Stimulated activated CD4-positive, alpha-beta T cell treated with anti-CD3 and anti-CD28 coated beads, Interleukin-1b, Interleukin-23, amount 100 ng/mL, for 24 hours (primary cell): ENCODE measurements at regions not wholly inside any gene's neighbourhood (a gene's known extent, or its start where the extent isn't known, plus 50 kb on each side); places are given as distances from the start of the nearest gene placed in this dataset.
"Not testable (repeated sequence)": the region's sequence is repeated elsewhere in the genome, so short reads cannot be mapped to it uniquely, and the experiment has no call there.

Source experiments
- DNase-seq, 4 experiments: peaks; one replicate each; pipeline ENCODE4 v3.0.0-alpha.2; 2020; ENCODE audit warnings: low read depth in 4 of 4, low spot score in 1 of 4

DNA sequence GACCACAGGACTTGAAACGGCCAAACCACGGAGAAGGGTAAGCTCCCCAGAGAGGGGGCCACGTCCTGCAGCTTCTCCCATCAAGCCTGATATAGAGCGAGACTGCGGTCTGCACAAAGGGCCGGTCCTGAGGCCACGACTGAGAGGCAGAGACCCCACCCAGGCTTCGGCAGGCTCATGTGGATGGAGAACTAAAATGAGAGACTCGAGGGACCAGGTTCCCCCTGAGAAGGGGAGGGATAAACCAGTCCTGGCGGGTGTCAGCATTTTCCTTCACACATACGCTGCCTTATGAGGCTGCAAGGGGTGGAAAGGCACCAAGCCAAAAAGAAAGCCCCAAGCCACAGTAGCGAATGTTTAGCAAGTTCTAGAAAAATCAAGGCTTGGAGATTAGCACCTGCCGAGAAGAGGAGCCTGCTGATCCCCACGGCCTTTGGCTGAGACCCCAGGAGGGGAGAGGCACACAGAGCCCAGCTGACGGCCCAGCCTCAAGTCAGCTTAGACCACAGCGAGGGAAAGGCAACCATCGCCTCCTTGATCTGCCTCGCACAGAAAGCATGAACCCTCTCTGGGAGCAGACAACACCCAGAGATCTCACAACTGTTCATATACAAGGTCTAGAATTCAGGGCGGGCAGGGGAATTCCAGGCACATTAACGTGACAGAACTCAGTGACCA lies 92.6 kb upstream of the RNF32 start:
- DNase-seq, result no peak

DNA sequence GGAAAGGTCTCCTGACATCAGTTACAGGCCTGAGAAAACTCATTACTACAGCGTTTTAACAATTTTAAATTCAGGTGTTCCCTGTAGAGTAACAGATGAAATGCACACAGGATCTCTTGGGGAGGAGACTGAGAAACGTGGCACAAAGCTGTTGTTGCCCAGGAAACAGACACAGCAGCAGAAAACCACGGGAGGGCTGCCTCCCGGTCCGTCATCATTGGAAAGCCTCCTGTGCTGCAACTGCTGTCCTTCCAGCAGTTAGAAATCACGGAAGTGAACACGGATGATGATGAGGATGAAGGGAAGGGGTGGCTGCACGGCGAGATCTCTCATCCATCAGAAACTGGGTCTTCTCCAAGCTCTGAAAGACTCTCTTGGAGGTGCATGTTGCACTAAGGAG lies 94.6 kb upstream of the RNF32 start:
- DNase-seq, result no peak

DNA sequence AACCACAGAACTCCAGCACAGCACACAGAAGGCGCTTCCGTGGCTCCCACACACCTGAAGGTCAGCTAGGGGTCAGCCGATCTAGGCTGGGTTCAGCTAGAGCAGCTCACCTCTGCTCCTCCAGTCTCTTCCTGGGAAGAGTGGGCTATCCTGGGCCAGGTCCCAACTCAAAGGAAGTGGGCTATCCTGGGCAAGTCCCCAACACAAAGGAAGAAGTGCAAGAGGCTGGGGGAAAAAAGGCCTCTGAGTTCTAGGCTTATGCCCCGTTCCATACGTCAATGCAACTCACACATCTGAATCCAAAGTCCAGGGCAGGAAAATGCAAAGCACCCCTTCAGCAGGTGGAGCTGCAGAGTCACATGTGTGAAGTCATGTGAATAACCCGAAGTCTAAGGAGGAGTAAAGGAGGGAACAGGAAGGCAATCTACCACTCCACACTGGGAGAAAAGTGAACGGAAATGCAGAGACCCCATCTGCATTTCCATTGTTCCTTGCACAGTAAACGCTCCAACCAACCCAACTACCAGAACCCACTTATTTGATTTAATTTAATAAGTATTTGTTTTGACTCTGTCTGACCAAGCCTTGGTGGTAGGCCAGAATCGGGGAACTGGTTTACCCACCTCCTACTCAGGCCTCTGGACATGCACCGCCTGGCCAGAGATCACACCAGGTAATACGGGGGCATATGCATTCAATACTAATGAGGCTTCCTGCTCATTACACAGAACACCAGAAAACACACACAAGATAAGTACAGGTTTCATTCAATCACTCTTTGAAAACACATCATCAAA lies 95.5 kb upstream of the RNF32 start:
- DNase-seq, result no peak

DNA sequence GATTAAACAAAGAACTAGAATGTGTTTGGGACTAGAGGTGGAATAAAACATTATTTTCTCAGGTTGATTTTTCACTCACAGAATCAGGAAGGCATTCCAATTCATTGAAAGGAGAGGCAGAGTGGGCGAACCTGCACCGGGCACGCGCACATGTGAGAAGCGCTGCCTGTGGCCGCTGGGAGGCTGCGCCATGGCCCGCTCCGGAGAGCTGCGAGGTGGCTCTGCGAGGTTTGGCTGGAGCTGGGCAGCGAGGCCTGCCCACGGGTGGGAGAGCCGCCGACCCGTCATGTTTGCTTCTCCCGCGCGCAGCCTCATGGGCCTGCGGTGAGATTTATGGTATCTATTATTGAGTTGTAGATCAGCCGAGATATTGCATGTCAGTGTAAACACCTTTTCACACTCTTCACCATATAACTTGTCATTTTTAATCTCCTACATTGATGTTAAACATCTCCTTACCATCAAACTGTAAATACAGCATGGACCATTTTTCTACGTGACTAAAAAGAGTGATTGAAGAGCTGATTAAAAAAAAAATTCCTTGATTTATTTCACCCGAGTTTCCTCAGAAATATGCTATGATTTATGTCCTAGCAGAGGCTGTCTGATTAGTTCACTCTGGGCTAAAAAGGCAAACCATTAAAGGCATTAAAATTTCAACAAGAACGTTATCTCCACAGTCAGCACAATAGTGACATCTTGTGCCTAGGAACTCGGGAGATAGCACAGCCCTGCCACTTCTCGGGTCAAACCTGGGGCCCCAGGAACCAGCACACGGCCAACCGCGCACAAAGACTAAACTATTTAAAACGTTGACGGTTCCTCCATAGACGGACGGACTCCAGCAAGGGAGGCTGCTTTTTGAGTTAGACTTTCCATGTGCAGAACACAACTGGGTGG lies 96.6 kb upstream of the RNF32 start:
- no peak for DNase-seq

DNA sequence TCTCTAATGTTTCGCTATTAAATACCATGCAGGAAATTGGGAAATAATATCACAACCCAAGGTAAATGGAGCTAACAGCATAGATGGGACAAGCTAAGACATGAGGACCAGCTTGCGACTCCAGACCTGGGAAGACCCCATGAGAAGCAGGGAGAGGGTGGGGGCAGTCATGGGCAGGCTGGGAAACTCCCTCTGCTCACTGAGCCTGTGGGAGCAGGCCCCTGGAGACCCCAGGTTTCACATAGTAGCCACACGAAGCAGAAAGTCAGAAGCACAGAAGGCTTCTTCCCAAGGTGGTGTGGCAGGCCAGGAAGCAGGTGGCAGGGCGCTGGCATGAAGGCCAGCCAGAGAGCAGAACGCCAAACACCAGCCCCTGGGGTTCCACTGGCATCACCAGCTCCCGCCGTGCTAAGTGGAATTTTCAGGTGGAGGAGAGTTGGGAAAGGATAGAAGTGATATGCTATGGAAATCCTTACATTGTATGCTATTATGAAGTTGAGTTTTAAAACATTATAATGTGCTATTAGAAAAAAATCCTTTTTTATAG lies 99.9 kb upstream of the RNF32 start:
- DNase-seq, result no peak

DNA sequence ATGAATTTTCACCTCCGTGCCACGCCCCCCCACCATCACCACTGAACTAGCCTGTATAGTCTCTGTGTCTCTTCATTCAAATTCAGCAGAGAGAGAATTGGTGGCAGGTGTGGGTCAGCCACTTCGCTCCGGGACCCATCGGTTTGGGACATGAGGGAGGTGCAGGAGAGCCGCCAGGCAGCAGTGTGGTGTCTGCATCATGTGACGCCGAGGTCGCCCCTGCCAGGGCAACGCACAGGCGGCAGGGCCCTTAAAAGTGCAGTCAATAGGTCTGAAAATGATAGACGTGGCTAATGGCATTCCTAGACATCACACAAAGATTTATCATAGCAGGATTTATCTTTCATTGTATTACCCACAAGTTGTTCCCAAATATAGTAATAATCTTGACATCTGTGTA lies 100.6 kb upstream of the RNF32 start:
- DNase-seq, result no peak

DNA sequence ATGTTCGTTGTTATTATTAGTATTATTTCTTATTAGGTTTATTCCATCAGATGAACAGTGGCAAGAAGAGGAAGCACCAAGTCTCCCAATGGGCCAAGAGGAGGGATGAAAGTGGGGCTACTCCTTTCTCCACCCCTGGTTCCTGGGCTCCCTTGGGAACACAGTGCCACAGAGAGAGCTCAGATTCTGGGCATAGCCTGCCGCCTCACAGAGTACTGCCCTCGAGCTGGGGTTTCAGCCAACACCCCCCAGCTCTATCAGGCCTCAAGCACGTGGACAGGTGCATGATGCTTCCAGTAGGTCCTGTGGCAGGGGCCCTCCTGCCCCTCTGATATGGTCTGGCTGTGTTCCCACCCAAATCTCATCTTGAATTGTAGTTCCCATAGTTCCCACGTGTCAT lies 103.6 kb upstream of the RNF32 start:
- DNase-seq, result no peak

DNA sequence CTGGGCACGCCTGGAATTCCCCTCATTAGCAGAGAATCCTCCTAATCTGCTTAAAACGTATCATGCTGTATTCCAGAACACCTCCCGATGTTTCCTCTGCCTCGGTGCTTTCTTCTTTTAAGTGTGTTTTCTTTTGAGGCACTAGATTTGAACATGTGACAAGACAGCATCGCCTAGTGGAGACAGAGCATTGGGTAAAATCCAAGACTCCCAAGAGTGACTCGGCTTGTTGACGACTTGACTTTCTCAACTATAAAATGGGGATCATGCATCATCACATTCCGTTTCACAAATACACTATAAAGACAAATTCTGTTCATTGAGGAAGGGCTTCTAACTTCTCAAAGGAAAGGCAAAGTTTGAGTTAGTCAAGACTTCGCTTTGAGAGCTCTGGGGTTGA lies 105.6 kb upstream of the RNF32 start:
- DNase-seq, result no peak

DNA sequence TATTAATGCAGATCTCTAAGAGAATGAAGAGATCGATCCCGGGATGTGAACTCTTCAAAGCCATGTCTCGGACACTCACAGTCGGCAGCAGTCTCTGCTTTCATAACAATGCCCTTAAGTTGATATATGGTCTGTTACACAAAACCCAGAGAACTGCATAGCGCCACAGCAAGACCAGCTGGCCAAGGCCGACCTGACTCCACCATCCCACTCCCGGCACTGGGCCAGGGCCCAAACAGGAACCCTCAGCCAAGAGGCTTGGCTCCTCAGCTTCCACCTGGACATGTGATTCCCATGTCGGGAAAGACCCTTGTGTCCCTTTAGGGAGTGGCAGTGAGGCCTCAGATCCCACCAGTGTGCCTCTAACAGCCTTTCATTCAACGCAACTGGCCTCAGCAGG lies 106.6 kb upstream of the RNF32 start:
- DNase-seq, result no peak

DNA sequence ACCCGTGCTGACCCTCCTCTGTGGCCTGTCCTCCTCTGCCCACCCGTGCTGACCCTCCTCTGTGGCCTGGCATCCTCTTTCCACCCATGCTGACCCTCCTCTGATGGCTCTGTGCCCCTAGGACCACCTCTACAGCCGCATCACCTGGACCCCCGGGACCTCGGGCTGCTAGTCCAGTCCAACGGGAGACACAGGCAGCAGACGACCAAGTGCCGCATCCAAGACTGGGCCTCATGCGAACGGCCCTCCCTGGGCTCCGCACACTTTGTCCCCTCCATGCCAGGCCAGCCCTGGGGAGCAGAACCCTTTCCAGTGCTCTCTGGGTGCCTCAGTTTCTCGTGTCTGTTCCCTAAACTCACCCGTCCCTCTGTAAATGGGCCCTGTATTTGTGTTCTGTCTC lies 107.2 kb upstream of the RNF32 start:
- DNase-seq, result no peak

DNA sequence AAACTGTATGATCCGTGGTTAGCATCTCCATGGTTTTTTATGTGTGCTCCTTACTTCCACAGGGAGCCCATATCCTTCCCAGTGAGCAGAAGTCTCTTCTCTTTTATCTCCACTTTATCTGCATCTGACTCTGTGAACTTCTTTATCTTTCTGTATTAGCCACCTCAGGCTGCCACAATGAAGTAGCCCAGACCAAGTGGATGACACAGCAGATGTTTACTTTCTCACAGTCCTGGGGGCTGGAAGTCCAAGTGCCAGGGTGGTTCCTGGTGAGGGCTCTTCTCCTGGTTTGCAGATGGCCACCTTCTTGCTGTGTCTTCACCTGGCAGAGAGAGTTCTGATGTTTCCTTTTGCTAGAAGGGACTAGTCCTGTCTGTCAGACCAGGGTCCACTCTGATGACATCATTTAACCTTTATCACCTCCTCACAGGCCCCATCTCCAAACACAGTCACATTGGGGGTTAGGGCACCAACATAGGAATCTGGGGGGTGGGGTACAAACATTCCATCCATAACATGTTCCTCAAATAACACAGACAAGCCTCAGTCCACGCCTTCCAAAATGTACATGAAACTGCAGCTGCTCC lies 108.5 kb upstream of the RNF32 start:
- DNase-seq, result no peak

DNA sequence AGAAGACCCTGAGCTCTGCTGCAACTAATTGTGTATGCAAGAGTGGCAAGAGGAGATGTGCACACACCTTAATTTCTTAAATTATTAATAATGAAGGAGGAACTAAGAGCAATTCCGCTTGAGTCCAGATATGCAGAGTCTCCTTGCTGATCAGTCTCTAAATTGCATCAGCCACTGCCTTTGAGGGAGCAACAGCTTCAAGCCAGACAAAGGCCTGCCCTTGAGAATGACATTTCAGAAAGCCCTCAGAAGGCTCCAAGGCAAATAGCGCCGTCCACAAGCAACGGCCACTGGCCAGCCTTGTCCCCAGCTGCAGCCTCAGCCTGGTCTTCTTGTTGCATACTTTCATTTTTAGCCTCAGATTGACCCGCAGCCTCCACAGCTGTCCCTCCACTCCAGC lies 110.6 kb upstream of the RNF32 start:
- no peak for DNase-seq

DNA sequence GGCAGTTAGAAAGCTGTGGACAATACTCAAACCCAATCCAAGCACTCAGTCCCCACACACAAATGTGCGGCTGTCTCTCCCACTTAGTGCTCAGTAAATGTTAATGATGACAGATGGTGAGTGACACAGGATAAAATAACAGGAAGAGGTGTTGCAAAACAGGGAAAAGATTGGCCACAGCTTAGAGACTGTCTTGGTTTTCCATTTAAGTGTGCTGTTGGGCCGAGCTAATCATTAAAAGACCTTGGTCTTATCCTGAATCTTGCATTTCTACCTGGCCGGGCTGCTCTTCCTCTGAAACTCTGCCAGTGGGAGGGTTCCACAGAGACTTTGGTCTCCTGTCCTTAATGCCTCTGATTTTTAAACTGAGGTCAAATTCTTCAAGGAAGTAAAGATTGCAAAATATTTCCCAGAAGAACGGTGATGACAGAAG lies 113.1 kb upstream of the RNF32 start:
- DNase-seq, result no peak

DNA sequence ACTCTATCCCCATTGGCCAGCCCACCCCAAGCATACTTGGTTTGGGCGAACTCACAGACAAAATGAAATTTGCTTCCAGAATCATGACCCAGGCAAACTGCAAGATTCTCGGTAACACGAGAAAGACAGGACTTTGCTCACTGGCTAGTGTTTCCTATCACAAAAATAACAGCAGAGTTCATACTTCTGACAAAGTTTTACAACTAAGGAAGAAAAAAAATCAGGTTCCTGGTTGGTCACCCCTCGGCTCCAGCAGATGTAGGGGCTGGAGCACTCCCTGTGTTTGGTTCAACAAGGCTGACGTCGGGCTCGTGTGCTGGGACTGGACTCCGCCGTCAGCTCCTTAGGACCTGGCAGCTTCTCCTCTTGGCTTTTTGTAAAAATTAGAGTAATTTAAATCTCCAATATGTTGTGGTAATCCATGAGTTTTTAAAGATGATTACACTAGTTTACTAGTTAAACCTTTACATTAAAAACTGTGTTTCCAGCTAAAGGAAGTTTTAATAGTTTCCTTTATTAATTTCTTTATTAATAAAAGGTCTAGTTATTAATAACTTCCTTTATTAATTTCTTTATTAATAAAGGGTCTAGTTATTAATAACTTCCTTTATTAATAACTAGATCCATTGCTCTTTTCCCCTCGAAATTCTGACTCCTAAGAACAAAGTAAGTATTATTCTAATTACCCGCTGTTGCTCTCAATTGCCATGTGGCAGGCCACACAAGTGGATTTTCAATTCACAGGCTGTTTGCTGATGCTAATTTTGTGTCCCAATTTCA lies 115.6 kb upstream of the RNF32 start:
- DNase-seq, result no peak

DNA sequence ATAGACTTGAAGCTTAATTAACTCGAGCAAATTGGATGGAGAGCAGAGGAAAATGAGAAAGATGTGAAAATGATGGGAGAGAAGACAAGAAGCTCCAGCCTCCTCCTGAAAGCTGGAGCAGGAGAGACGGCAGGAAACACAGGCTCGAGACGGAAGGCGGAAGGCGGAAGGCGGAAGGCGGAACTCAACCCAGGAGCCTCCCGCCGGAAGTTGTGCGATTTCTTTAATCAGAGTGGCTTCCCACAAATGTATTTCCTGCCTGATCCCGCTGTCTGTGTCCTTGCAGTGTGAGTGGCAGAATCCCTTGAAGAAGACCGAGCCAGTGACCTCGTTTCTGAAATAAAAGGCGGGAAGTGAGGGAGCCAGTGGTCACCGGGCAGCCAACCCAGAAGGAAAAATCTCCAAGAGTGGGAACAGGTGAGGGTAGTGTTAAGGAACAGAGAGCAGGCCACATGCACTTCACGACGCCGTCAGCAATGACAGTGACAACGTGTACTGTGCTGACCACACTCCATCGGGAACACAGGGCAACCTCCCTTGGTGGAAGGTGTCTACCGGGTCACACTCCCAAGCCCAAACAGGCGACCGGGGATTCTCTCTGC lies 117.0 kb upstream of the RNF32 start:
- no peak for DNase-seq

DNA sequence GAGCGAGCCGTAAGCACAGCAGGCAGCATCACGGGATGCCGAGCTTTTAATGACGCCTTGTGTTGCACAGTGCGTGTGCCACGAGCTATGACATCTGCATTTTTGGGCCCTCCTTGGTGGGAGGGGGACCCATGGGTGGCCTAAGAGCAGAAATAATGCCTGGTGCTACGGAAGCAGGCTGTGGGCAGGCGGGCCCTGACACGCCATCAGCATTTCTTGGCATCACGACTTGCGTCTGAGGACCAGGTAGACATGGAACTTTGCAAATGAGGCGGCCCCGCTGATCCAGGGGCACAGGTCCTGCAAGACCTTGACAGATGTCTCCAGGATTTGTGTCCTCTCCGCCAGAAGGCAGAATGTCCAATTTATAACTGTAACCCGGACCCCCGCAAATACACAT lies 117.8 kb upstream of the RNF32 start:
- no peak for DNase-seq

DNA sequence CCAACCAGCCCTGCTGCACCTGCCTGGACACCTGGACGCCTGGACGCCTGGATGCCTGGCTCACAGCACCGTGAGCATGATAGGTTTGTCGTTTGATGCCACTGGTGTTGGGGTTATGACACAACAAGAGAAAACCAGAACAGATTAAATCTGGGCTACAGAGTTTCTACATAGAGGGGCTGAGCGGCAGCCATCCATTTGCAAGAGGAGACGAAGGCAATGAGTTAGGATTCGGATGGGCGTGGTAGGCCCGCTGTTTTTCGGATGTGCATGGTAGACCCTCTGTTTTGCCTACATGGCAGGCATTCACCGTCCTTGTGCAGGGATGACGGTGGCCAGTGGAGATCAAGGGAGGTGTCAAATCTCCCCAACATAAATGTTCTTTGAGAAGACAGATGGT lies 121.5 kb upstream of the RNF32 start:
- no peak for DNase-seq

DNA sequence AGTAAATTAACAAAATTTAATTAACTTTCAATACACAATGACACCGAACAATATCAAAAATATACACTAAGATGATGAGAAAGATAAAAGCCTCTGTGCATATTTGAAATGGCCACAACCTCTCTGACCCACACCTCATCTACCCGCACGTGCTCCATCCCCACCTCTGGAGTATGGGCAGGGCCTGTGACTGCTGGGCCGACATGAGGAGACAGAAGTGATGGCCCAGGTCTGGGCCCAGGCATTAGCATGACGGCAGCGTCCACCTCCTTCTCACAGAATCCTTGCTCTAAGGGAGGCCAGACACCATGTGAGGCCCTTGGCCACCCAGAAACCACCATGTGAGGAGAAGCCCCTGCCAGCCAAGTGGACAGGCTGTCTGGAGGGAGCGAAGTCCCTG lies 122.1 kb upstream of the RNF32 start:
- no peak for DNase-seq

DNA sequence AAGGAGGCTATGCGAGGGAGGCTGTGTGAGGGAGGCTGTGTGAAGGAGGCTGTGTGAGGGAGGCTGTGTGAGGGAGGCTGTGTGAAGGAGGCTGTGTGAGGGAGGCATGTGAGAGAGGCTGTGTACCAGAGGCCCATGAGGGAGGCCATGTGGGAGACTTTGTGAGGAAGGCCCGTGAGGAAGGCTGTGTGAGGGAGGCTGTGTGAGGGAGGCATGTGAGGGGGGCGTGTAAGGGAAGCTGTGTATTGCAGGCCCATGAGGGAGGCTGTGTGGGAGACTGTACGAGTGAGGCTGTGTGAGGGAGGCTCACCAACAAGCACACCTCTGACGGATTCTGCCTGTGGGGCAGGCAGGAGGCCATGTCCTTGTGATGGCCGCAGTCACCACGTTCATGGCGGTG lies 122.7 kb upstream of the RNF32 start:
- not testable (repeated sequence) for DNase-seq

DNA sequence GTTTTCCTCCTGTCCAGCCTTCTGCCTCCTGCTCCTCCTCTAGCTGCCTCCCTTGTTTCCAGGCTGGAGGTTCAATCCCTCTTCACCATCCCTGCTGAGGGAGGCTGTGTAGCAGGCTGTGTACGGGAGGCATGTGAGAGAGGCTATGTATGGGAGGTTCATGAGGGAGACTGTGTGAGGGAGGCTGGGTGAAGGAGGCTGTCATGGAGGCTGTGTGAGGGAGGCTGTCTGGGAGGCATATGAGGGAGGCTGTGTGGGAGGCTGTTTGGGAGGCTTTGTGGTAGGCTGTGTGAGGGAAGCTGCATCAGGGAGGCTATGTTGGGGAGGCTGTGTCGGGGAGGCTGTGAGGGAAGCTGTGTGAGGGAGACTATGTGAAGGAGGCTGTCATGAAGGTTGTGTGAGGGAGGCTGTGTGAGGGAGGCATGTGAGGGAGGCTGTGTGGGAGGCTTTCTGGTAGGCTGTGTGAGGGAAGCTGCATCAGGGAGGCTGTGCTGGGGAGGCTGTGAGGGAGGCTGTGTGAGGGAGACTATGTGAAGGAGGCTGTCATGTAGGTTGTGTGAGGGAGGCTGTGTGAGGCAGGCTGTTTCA lies 123.7 kb upstream of the RNF32 start:
- no peak for DNase-seq
